Neural cell (in vitro differentiated cells): ENCODE measurements at regions not wholly inside any gene's neighbourhood (a gene's known extent, or its start where the extent isn't known, plus 50 kb on each side); places are given as distances from the start of the nearest gene placed in this dataset.

ENCODE experiments used
- H2AFZ ChIP-seq: fragments of 200-600, 300-800 bp; sonication (generic), shearing (Covaris generic); 2 replicates; pipeline ENCODE4 v1.6.0; 2014; ENCODE audit warnings: low read depth, mild to moderate bottlenecking, antibody characterized with exemption, low read length, moderate library complexity
- H3F3A ChIP-seq: fragments of 200-600 bp; shearing (Covaris generic); 2 replicates; pipeline ENCODE4 v1.6.1; 2016; ENCODE audit warnings: mild to moderate bottlenecking, moderate library complexity, mixed read lengths, antibody characterized with exemption, low read length; ENCODE audit not compliant: insufficient read depth, poor library complexity, severe bottlenecking
- H3K27ac ChIP-seq: fragments of 200-600, 300-800 bp; sonication (generic), shearing (Covaris generic); 2 replicates; pipeline ENCODE4 v1.5.1; 2014; ENCODE audit warnings: mild to moderate bottlenecking, low read length, moderate library complexity
- H3K27me3 ChIP-seq: fragments of 300-800, 200-600 bp; sonication (generic), shearing (Covaris generic); 2 replicates; pipeline ENCODE4 v1.6.0; 2014; ENCODE audit warnings: mild to moderate bottlenecking, low read depth, low read length, moderate library complexity; ENCODE audit not compliant: insufficient read depth
- H3K36me3 ChIP-seq: fragments of 300-800, 200-600 bp; sonication (generic), shearing (Covaris generic); 2 replicates; pipeline ENCODE4 v1.5.1; 2014; ENCODE audit warnings: mild to moderate bottlenecking, antibody characterized with exemption, low read length, moderate library complexity; ENCODE audit not compliant: insufficient read depth
- H3K4me2 ChIP-seq: fragments of 300-800, 200-600 bp; sonication (generic), shearing (Covaris generic); 2 replicates; pipeline ENCODE4 v1.6.0; 2014; ENCODE audit warnings: mild to moderate bottlenecking, low read length
- H3K4me3 ChIP-seq: fragments of 300-800, 200-600 bp; sonication (generic), shearing (Covaris generic); 2 replicates; pipeline ENCODE4 v1.5.1; 2014; ENCODE audit warnings: mild to moderate bottlenecking, low read length, moderate library complexity
- H3K79me2 ChIP-seq: fragments of 200-600 bp; shearing (Covaris generic); replicated peaks from 2 replicates; pipeline ENCODE4 v1.6.0; 2014; ENCODE audit warnings: mild to moderate bottlenecking, low read length, moderate library complexity; ENCODE audit not compliant: insufficient read depth
- H3K9ac ChIP-seq: fragments of 300-800, 200-600 bp; sonication (generic), shearing (Covaris generic); 2 replicates; pipeline ENCODE4 v1.6.1; 2016; ENCODE audit warnings: mild to moderate bottlenecking, low read length, mixed read lengths
- H3K9me2 ChIP-seq: fragments of 200-600 bp; shearing (Covaris generic); 2 replicates; pipeline ENCODE4 v1.6.1; 2016; ENCODE audit warnings: mild to moderate bottlenecking, low read length, mixed read lengths; ENCODE audit not compliant: insufficient read depth
- H3K9me3 ChIP-seq: fragments of 200-600, 300-800 bp; sonication (generic), shearing (Covaris generic); 2 replicates; pipeline ENCODE4 v1.6.1; 2016; ENCODE audit warnings: mild to moderate bottlenecking, mixed run types, low read length, moderate library complexity, mixed read lengths
- H4K20me1 ChIP-seq: fragments of 200-600 bp; shearing (Covaris generic); 2 replicates; pipeline ENCODE4 v1.6.1; 2016; ENCODE audit warnings: mild to moderate bottlenecking, mixed run types; ENCODE audit not compliant: insufficient read depth
- CTCF ChIP-seq: fragments of 450-650 bp; IDR thresholded peaks from 2 replicates; pipeline ENCODE4 v1.5.1; 2014; ENCODE audit warnings: antibody characterized with exemption, mild to moderate bottlenecking, moderate library complexity; ENCODE audit not compliant: poor library complexity, severe bottlenecking
- EP300 ChIP-seq: fragments of 450-650 bp; conservative IDR thresholded peaks from 2 replicates; pipeline ENCODE4 v1.6.1; 2014; ENCODE audit warnings: antibody characterized with exemption, mild to moderate bottlenecking, moderate library complexity; ENCODE audit not compliant: poor library complexity, severe bottlenecking
- EZH2 ChIP-seq: fragments of 200-600, 300-800 bp; shearing (Covaris generic), sonication (generic); IDR thresholded peaks from 2 replicates; pipeline ENCODE4 v1.6.1; 2014; ENCODE audit warnings: antibody characterized with exemption, low read length, borderline replicate concordance, mild to moderate bottlenecking; ENCODE audit not compliant: insufficient read depth, poor library complexity, severe bottlenecking
- MXI1 ChIP-seq: fragments of 450-650 bp; conservative IDR thresholded peaks from 2 replicates; pipeline ENCODE4 v1.6.1; 2014; ENCODE audit warnings: antibody characterized with exemption, mild to moderate bottlenecking; ENCODE audit not compliant: poor library complexity, severe bottlenecking
- POLR2AphosphoS5 ChIP-seq: IDR thresholded peaks from 2 replicates; pipeline ENCODE4 v1.6.1; 2012
- RAD21 ChIP-seq: fragments of 450-650 bp; conservative IDR thresholded peaks from 2 replicates; pipeline ENCODE4 v1.6.1; 2014; ENCODE audit warnings: antibody characterized with exemption, mild to moderate bottlenecking, moderate library complexity
- REST ChIP-seq: IDR thresholded peaks from 2 replicates; pipeline ENCODE4 v1.6.1; 2012; ENCODE audit warnings: borderline replicate concordance
- SMC3 ChIP-seq: fragments of 450-650 bp; conservative IDR thresholded peaks from 2 replicates; pipeline ENCODE4 v1.6.1; 2014; ENCODE audit warnings: antibody characterized with exemption, mild to moderate bottlenecking, moderate library complexity; ENCODE audit not compliant: poor library complexity
- TAF1 ChIP-seq: IDR thresholded peaks from 2 replicates; pipeline ENCODE4 v1.6.1; 2012; ENCODE audit warnings: low read depth

GRCh38 chr6:43983632-43984031 is 143.6 kb downstream of the MRPL14 start:
- no peak overlapping the region for H3K4me2 ChIP-seq
- no peaks in the 10 kb centered on the region for H3F3A ChIP-seq
- no peaks in the 10 kb centered on the region for H3K79me2 ChIP-seq
- TF ChIP-seq RAD21 (no peak), EP300 (no peak), CTCF (no peak), MXI1 (no peak), POLR2AphosphoS5 (no peak), EZH2 (no peak), TAF1 (no peak), REST (no peak), SMC3 (no peak)
- H3K27ac ChIP-seq: no peak overlapping the region
- H3K9me2 ChIP-seq: no peaks in the 10 kb centered on the region
- no peak overlapping the region for H3K9ac ChIP-seq
- H3K4me3 ChIP-seq: no peak overlapping the region
- H3K36me3 ChIP-seq: no peaks in the 10 kb centered on the region
- no peaks in the 10 kb centered on the region for H4K20me1 ChIP-seq
- H3K9me3 ChIP-seq: no peaks in the 10 kb centered on the region
- H3K27me3 ChIP-seq: no peaks in the 10 kb centered on the region
- H2AFZ ChIP-seq: no peak overlapping the region

- Histone ChIP-seq H4K20me1 (no peaks in the 10 kb centered on the region), H3K79me2 (no peaks in the 10 kb centered on the region), H3K4me3 (no peak overlapping the region)
Measured at GRCh38 chr6:43983191-43983590, 144.1 kb downstream of the MRPL14 start.

More at GRCh38 chr6:43983191-43983590, 144.1 kb downstream of the MRPL14 start:
- no peak overlapping the region for H3K27ac ChIP-seq
- H3K27me3 ChIP-seq: no peaks in the 10 kb centered on the region
- H2AFZ ChIP-seq: no peak overlapping the region
- no peaks in the 10 kb centered on the region for H3K9me3 ChIP-seq
- H3K36me3 ChIP-seq: no peaks in the 10 kb centered on the region
- H3K9me2 ChIP-seq: no peaks in the 10 kb centered on the region
- TF ChIP-seq MXI1 (no peak), EZH2 (no peak), CTCF (no peak), REST (no peak), POLR2AphosphoS5 (no peak), TAF1 (no peak), EP300 (no peak), SMC3 (no peak), RAD21 (no peak)
- H3K4me2 ChIP-seq: no peak overlapping the region
- H3F3A ChIP-seq: no peaks in the 10 kb centered on the region
- H3K9ac ChIP-seq: no peak overlapping the region
